ENCODE measurements at regions not wholly inside any gene's neighbourhood (a gene's known extent, or its start where the extent isn't known, plus 50 kb on each side); places are given as distances from the start of the nearest gene placed in this dataset.

GRCh38 chr12:39145175-39145999, 240.0 kb upstream of the CPNE8 start:
- no peak for TF ChIP-seq REST (IDR thresholded peaks at IDR 0.05; ENCODE audit: low read depth)
- TF ChIP-seq FOXM1 (IDR thresholded peaks at IDR 0.05; ENCODE audit: borderline replicate concordance, low read depth): no peak
- no peak for TF ChIP-seq TEAD4 (IDR thresholded peaks at IDR 0.05)
- no peak for TF ChIP-seq NFIC (IDR thresholded peaks at IDR 0.05)
- TF ChIP-seq ZBTB7A (IDR thresholded peaks at IDR 0.05; ENCODE audit: low read depth): no peak
- TF ChIP-seq TAF1 (IDR thresholded peaks at IDR 0.05; ENCODE audit: low read depth): no peak
- TF ChIP-seq EGR1 (IDR thresholded peaks at IDR 0.05): no peak

GRCh38 chr12:39144613-39145061, 239.2 kb upstream of the CPNE8 start:
- TF ChIP-seq REST (IDR thresholded peaks at IDR 0.05; ENCODE audit: low read depth) (no peak), RAD21 (IDR thresholded peaks at IDR 0.05; ENCODE audit: low read depth) (no peak), MAX (IDR thresholded peaks at IDR 0.05) (no peak), ZBTB7A (IDR thresholded peaks at IDR 0.05; ENCODE audit: low read depth) (no peak), TEAD4 (IDR thresholded peaks at IDR 0.05) (no peak), TAF1 (IDR thresholded peaks at IDR 0.05; ENCODE audit: low read depth) (no peak), USF1 (IDR thresholded peaks at IDR 0.05) (no peak), EP300 (IDR thresholded peaks at IDR 0.05; ENCODE audit: borderline replicate concordance) (no peak), EGR1 (IDR thresholded peaks at IDR 0.05) (no peak), CEBPB (IDR thresholded peaks at IDR 0.05) (no peak), NFIC (IDR thresholded peaks at IDR 0.05) (no peak), YY1 (IDR thresholded peaks at IDR 0.05; ENCODE audit: low read depth) (no peak)

- TF ChIP-seq TAF1 (IDR thresholded peaks at IDR 0.05; ENCODE audit: low read depth) (no peak), EGR1 (IDR thresholded peaks at IDR 0.05) (no peak), RAD21 (IDR thresholded peaks at IDR 0.05; ENCODE audit: low read depth) (no peak), REST (IDR thresholded peaks at IDR 0.05; ENCODE audit: low read depth) (no peak)
Measured at GRCh38 chr12:39138268-39138667, 232.9 kb upstream of the CPNE8 start.

- TF ChIP-seq REST (IDR thresholded peaks at IDR 0.05; ENCODE audit: low read depth) (no peak), CREB1 (IDR thresholded peaks at IDR 0.05; ENCODE audit: low read depth) (no peak), CEBPB (IDR thresholded peaks at IDR 0.05) (no peak), EP300 (IDR thresholded peaks at IDR 0.05; ENCODE audit: borderline replicate concordance) (no peak), TAF1 (IDR thresholded peaks at IDR 0.05; ENCODE audit: low read depth) (no peak), YY1 (IDR thresholded peaks at IDR 0.05; ENCODE audit: low read depth) (no peak), USF1 (IDR thresholded peaks at IDR 0.05) (no peak), FOXM1 (IDR thresholded peaks at IDR 0.05; ENCODE audit: borderline replicate concordance, low read depth) (no peak), MAX (IDR thresholded peaks at IDR 0.05) (no peak), NFIC (IDR thresholded peaks at IDR 0.05) (no peak), TEAD4 (IDR thresholded peaks at IDR 0.05) (no peak), TCF12 (IDR thresholded peaks at IDR 0.05; ENCODE audit: low read depth) (no peak), ZBTB7A (IDR thresholded peaks at IDR 0.05; ENCODE audit: low read depth) (no peak), RAD21 (IDR thresholded peaks at IDR 0.05; ENCODE audit: low read depth) (no peak), EGR1 (IDR thresholded peaks at IDR 0.05) (no peak)
Measured at GRCh38 chr12:39127401-39127800, 222.0 kb upstream of the CPNE8 start.
